ENCODE measurements at regions not wholly inside any gene's neighbourhood (a gene's known extent, or its start where the extent isn't known, plus 50 kb on each side); places are given as distances from the start of the nearest gene placed in this dataset.

DNA sequence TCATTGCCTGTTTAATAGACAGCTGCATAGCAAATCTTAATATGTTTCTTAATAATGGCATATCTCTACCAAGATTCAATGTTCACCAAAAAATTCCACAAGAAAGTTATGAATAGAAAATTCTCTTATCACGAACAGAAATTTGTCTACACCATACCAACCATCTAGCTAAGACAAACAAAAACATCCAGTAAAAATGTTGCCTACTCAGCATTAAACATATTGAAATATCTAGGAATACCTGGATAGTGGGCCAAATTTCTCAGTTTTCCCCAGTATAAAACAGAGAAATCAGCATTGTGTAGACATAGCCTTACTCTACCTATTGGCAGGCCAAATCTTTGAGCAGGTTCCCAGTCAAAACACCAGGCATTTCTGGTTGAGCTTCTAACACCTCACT is 598.6 kb downstream of the KLHL13 start:
- TF ChIP-seq, protein P1, sequence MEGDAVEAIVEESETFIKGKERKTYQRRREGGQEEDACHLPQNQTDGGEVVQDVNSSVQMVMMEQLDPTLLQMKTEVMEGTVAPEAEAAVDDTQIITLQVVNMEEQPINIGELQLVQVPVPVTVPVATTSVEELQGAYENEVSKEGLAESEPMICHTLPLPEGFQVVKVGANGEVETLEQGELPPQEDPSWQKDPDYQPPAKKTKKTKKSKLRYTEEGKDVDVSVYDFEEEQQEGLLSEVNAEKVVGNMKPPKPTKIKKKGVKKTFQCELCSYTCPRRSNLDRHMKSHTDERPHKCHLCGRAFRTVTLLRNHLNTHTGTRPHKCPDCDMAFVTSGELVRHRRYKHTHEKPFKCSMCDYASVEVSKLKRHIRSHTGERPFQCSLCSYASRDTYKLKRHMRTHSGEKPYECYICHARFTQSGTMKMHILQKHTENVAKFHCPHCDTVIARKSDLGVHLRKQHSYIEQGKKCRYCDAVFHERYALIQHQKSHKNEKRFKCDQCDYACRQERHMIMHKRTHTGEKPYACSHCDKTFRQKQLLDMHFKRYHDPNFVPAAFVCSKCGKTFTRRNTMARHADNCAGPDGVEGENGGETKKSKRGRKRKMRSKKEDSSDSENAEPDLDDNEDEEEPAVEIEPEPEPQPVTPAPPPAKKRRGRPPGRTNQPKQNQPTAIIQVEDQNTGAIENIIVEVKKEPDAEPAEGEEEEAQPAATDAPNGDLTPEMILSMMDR (IDR thresholded peaks at IDR 0.05), result no peak
- no peak for TF ChIP-seq POLR2A (IDR thresholded peaks at IDR 0.05)

All from adrenal gland (tissue), 5 donors.